ENCODE measurements at regions not wholly inside any gene's neighbourhood (a gene's known extent, or its start where the extent isn't known, plus 50 kb on each side); places are given as distances from the start of the nearest gene placed in this dataset.

- Histone ChIP-seq H3K4me3 (ENCODE audit: insufficient read depth, low read depth, low read length) (peak overlapping the region; percentile 37), H3K4me1 (ENCODE audit: control insufficient read depth, insufficient read depth, low read length) (peaks cover 5% of the 10 kb centered on the region), H3K27ac (ENCODE audit: insufficient read depth, low read depth, low read length, poor library complexity, severe bottlenecking) (no peak overlapping the region), H3K36me3 (ENCODE audit: control insufficient read depth, insufficient read depth, low read length) (no peaks in the 10 kb centered on the region), H3K9me3 (ENCODE audit: control insufficient read depth, low read length) (no peaks in the 10 kb centered on the region), H3K27me3 (ENCODE audit: control insufficient read depth, insufficient read depth, low read length, poor library complexity, severe bottlenecking) (peaks cover 28% of the 10 kb centered on the region)
- 4 to 5% methylated on average over 32 of the region's 32 CpGs for WGBS, 2 experiments
These were observed 307.8 kb upstream of the ARRDC4 start for GRCh38 chr15:97652700-97653167.

- no peaks in the 10 kb centered on the region for H3K9me3 ChIP-seq (ENCODE audit: control insufficient read depth, low read length)
- WGBS, 2 experiments = 100% methylated on average over 1 of the region's 1 CpG
- peaks cover 5% of the 10 kb centered on the region for H3K4me1 ChIP-seq (ENCODE audit: control insufficient read depth, insufficient read depth, low read length)
- no peaks in the 10 kb centered on the region for H3K36me3 ChIP-seq (ENCODE audit: control insufficient read depth, insufficient read depth, low read length)
- H3K27ac ChIP-seq (ENCODE audit: insufficient read depth, low read depth, low read length, poor library complexity, severe bottlenecking) = no peak overlapping the region
- no peak overlapping the region for H3K4me3 ChIP-seq (ENCODE audit: insufficient read depth, low read depth, low read length)
- H3K27me3 ChIP-seq (ENCODE audit: control insufficient read depth, insufficient read depth, low read length, poor library complexity, severe bottlenecking) = peaks cover 28% of the 10 kb centered on the region
These were observed 306.6 kb upstream of the ARRDC4 start for GRCh38 chr15:97653896-97654295.

GRCh38 chr15:97654481-97655076 is 305.9 kb upstream of the ARRDC4 start:
- Histone ChIP-seq H3K27ac (ENCODE audit: insufficient read depth, low read depth, low read length, poor library complexity, severe bottlenecking) (no peak overlapping the region), H3K4me1 (ENCODE audit: control insufficient read depth, insufficient read depth, low read length) (peaks cover 5% of the 10 kb centered on the region), H3K27me3 (ENCODE audit: control insufficient read depth, insufficient read depth, low read length, poor library complexity, severe bottlenecking) (peaks cover 28% of the 10 kb centered on the region), H3K36me3 (ENCODE audit: control insufficient read depth, insufficient read depth, low read length) (no peaks in the 10 kb centered on the region), H3K4me3 (ENCODE audit: insufficient read depth, low read depth, low read length) (no peak overlapping the region), H3K9me3 (ENCODE audit: control insufficient read depth, low read length) (no peaks in the 10 kb centered on the region)
- 50 to 59% methylated on average over 7 of the region's 7 CpGs for WGBS, 2 experiments

DNA sequence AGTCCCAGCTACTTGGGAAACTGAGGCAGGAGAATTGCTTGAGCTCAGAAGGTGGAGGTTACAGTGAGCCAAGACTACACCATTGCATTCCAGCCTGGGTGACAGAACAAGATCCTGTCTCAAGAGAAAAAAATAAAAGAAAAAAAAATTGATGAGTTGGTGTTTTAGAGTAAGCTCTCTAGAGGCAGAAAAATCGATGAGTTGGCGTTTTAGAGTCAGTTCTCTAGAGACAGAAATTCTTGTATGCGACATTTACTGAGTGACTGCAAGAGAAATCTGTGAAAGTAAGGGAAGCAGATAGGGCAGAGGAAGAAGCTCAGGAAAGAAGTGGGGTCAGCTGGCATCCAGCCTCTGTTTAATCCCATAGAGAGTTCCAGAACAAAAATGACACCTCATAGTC is 298.7 kb upstream of the ARRDC4 start:
- 92 to 94% methylated on average over 3 of the region's 3 CpGs for WGBS, 2 experiments
- no peaks in the 10 kb centered on the region for H3K4me1 ChIP-seq (ENCODE audit: control insufficient read depth, insufficient read depth, low read length)
- no peaks in the 10 kb centered on the region for H3K9me3 ChIP-seq (ENCODE audit: control insufficient read depth, low read length)
- H3K36me3 ChIP-seq (ENCODE audit: control insufficient read depth, insufficient read depth, low read length) = no peaks in the 10 kb centered on the region
- no peak overlapping the region for H3K27ac ChIP-seq (ENCODE audit: insufficient read depth, low read depth, low read length, poor library complexity, severe bottlenecking)
- H3K27me3 ChIP-seq (ENCODE audit: control insufficient read depth, insufficient read depth, low read length, poor library complexity, severe bottlenecking) = no peaks in the 10 kb centered on the region
- H3K4me3 ChIP-seq (ENCODE audit: insufficient read depth, low read depth, low read length) = no peak overlapping the region

DNA sequence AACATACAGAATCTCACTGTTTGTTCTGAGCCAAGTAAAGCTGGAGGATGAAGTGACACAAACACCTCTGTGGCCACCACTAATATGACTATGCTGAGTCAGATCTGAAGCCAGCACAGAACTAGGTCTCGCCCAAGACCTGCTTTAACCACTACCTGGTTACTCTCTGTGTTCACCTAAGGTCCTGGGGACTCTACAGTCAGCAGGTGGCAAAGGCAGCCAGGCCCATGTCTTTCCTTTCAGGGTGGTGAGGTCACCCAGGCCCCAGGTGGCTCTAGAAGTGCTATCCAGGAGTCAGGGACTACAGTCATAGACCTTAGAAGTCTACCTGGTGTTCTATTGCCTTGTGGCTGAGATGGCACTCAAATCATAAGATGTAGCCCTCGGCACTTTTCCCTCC is 287.9 kb upstream of the ARRDC4 start:
- Histone ChIP-seq H3K9me3 (ENCODE audit: control insufficient read depth, low read length) (no peaks in the 10 kb centered on the region), H3K36me3 (ENCODE audit: control insufficient read depth, insufficient read depth, low read length) (no peaks in the 10 kb centered on the region), H3K4me1 (ENCODE audit: control insufficient read depth, insufficient read depth, low read length) (no peaks in the 10 kb centered on the region), H3K27me3 (ENCODE audit: control insufficient read depth, insufficient read depth, low read length, poor library complexity, severe bottlenecking) (no peaks in the 10 kb centered on the region), H3K27ac (ENCODE audit: insufficient read depth, low read depth, low read length, poor library complexity, severe bottlenecking) (no peak overlapping the region), H3K4me3 (ENCODE audit: insufficient read depth, low read depth, low read length) (no peak overlapping the region)
- 65 to 74% methylated on average over 2 of the region's 2 CpGs for WGBS, 2 experiments

GRCh38 chr15:97678656-97679055 is 281.8 kb upstream of the ARRDC4 start:
- Histone ChIP-seq H3K9me3 (ENCODE audit: control insufficient read depth, low read length) (no peaks in the 10 kb centered on the region), H3K36me3 (ENCODE audit: control insufficient read depth, insufficient read depth, low read length) (no peaks in the 10 kb centered on the region), H3K27me3 (ENCODE audit: control insufficient read depth, insufficient read depth, low read length, poor library complexity, severe bottlenecking) (no peaks in the 10 kb centered on the region), H3K27ac (ENCODE audit: insufficient read depth, low read depth, low read length, poor library complexity, severe bottlenecking) (no peak overlapping the region), H3K4me3 (ENCODE audit: insufficient read depth, low read depth, low read length) (no peak overlapping the region), H3K4me1 (ENCODE audit: control insufficient read depth, insufficient read depth, low read length) (no peaks in the 10 kb centered on the region)
- WGBS, 2 experiments = 71 to 78% methylated on average over 2 of the region's 2 CpGs

DNA sequence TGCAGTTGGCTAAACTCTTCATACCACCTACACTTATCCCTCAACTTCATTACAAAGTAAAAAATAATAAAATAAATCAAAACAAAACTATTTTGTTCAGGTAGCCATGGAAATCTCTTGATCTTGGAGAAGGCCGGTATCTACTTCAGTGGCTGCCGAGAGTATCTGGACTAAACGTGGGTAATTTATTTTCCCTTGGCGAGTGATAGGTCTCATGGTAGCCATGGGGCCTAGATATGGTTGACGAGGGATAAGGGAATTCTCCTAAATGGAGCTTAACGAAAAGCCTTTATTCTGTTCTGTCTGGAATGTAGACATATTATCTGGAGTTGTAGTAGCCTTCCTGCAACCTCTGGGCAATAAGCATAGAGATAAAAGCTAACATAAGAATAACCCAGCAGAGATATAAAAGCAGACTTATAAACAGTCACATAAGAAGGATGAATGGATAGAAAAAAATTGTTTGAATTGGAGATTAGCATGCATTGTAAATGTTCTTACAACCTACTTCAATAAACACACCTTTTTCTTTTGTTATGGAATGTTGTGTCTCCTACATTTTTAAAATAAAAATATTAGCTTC is 281.3 kb upstream of the ARRDC4 start:
- Histone ChIP-seq H3K27me3 (ENCODE audit: control insufficient read depth, insufficient read depth, low read length, poor library complexity, severe bottlenecking) (no peaks in the 10 kb centered on the region), H3K4me3 (ENCODE audit: insufficient read depth, low read depth, low read length) (no peak overlapping the region), H3K27ac (ENCODE audit: insufficient read depth, low read depth, low read length, poor library complexity, severe bottlenecking) (no peak overlapping the region), H3K36me3 (ENCODE audit: control insufficient read depth, insufficient read depth, low read length) (no peaks in the 10 kb centered on the region), H3K9me3 (ENCODE audit: control insufficient read depth, low read length) (no peaks in the 10 kb centered on the region), H3K4me1 (ENCODE audit: control insufficient read depth, insufficient read depth, low read length) (no peaks in the 10 kb centered on the region)
- WGBS, 2 experiments = 77 to 78% methylated on average over 6 of the region's 6 CpGs

- WGBS, 2 experiments = 93 to 97% methylated on average over 5 of the region's 5 CpGs
- no peak overlapping the region for H3K27ac ChIP-seq (ENCODE audit: insufficient read depth, low read depth, low read length, poor library complexity, severe bottlenecking)
These were observed 279.8 kb upstream of the ARRDC4 start for GRCh38 chr15:97680606-97681220.

GRCh38 chr15:97683831-97684230 is 276.7 kb upstream of the ARRDC4 start:
- H3K27ac ChIP-seq (ENCODE audit: insufficient read depth, low read depth, low read length, poor library complexity, severe bottlenecking) = no peak overlapping the region
- no peaks in the 10 kb centered on the region for H3K9me3 ChIP-seq (ENCODE audit: control insufficient read depth, low read length)
- H3K4me1 ChIP-seq (ENCODE audit: control insufficient read depth, insufficient read depth, low read length) = no peaks in the 10 kb centered on the region
- no peak overlapping the region for H3K4me3 ChIP-seq (ENCODE audit: insufficient read depth, low read depth, low read length)
- WGBS, 2 experiments = 93 to 100% methylated on average over 1 to 3 of the region's 3 CpGs
- H3K36me3 ChIP-seq (ENCODE audit: control insufficient read depth, insufficient read depth, low read length) = no peaks in the 10 kb centered on the region
- no peaks in the 10 kb centered on the region for H3K27me3 ChIP-seq (ENCODE audit: control insufficient read depth, insufficient read depth, low read length, poor library complexity, severe bottlenecking)

More at GRCh38 chr15:97680606-97681220, 279.8 kb upstream of the ARRDC4 start:
- Histone ChIP-seq H3K4me1 (ENCODE audit: control insufficient read depth, insufficient read depth, low read length) (no peaks in the 10 kb centered on the region), H3K36me3 (ENCODE audit: control insufficient read depth, insufficient read depth, low read length) (no peaks in the 10 kb centered on the region), H3K9me3 (ENCODE audit: control insufficient read depth, low read length) (no peaks in the 10 kb centered on the region), H3K27me3 (ENCODE audit: control insufficient read depth, insufficient read depth, low read length, poor library complexity, severe bottlenecking) (no peaks in the 10 kb centered on the region), H3K4me3 (ENCODE audit: insufficient read depth, low read depth, low read length) (no peak overlapping the region)

DNA sequence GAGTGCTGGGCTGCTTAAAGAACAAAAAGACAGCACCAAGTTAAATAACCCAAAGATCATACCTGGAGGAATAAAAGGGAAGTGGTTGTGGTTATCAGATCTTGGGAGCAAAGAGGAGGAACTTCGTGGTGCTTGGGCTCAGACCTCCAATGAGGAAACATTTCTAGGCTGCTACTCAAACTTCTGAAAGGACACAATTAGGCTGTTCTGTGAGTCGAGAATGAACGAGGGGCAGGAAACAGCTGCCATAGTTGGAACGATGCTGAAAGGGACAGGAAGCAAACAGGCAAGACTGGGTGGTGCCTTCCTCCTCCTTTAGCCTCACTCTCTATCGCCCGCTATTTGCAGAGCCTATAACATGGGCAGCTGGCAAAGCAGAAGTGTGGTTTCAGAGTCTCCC is 276.3 kb upstream of the ARRDC4 start:
- Histone ChIP-seq H3K9me3 (ENCODE audit: control insufficient read depth, low read length) (no peaks in the 10 kb centered on the region), H3K4me1 (ENCODE audit: control insufficient read depth, insufficient read depth, low read length) (no peaks in the 10 kb centered on the region), H3K27me3 (ENCODE audit: control insufficient read depth, insufficient read depth, low read length, poor library complexity, severe bottlenecking) (no peaks in the 10 kb centered on the region), H3K36me3 (ENCODE audit: control insufficient read depth, insufficient read depth, low read length) (no peaks in the 10 kb centered on the region), H3K4me3 (ENCODE audit: insufficient read depth, low read depth, low read length) (no peak overlapping the region), H3K27ac (ENCODE audit: insufficient read depth, low read depth, low read length, poor library complexity, severe bottlenecking) (no peak overlapping the region)
- WGBS, 2 experiments = 78 to 90% methylated on average over 6 of the region's 6 CpGs
